ENCODE measurements at regions not wholly inside any gene's neighbourhood (a gene's known extent, or its start where the extent isn't known, plus 50 kb on each side); places are given as distances from the start of the nearest gene placed in this dataset.
"Not testable (repeated sequence)": the region's sequence is repeated elsewhere in the genome, so short reads cannot be mapped to it uniquely, and the experiment has no call there.

- no peak for DNase-seq
Observed at GRCh38 chr2:155651851-155652250, 680.7 kb downstream of the NR4A2 start.

GRCh38 chr2:155645791-155646190 lies 686.7 kb downstream of the NR4A2 start:
- DNase-seq: no peak

GRCh38 chr2:155643056-155643775 lies 689.3 kb downstream of the NR4A2 start:
- no peak for DNase-seq

GRCh38 chr2:155633887-155634570 lies 698.5 kb downstream of the NR4A2 start:
- DNase-seq: no peak

GRCh38 chr2:155633060-155633839 lies 699.3 kb downstream of the NR4A2 start:
- no peak for DNase-seq

GRCh38 chr2:155630760-155631159 lies 701.8 kb downstream of the NR4A2 start:
- DNase-seq: no peak

- no peak for DNase-seq
Observed at GRCh38 chr2:155622443-155622842, 710.1 kb downstream of the NR4A2 start.

GRCh38 chr2:155600914-155601760 lies 731.4 kb downstream of the NR4A2 start:
- DNase-seq: no peak

- no peak for DNase-seq
Observed at GRCh38 chr2:155600296-155600695, 732.2 kb downstream of the NR4A2 start.

- no peak for DNase-seq
Observed at GRCh38 chr2:155599834-155600233, 732.7 kb downstream of the NR4A2 start.

- no peak for DNase-seq
Observed at GRCh38 chr2:155583674-155584195, 748.8 kb downstream of the NR4A2 start.

- DNase-seq: no peak
Observed at GRCh38 chr2:155574941-155575340, 757.6 kb downstream of the NR4A2 start.

GRCh38 chr2:155547571-155547970 lies 785.0 kb downstream of the NR4A2 start:
- DNase-seq: no peak

- DNase-seq: no peak
Observed at GRCh38 chr2:155546721-155547555, 785.6 kb downstream of the NR4A2 start.

- not testable (repeated sequence) for DNase-seq
Observed at GRCh38 chr2:155539028-155539427, 793.5 kb downstream of the NR4A2 start.

- DNase-seq: no peak
Observed at GRCh38 chr2:155528034-155528433, 804.5 kb downstream of the NR4A2 start.

GRCh38 chr2:155525199-155525598 lies 807.3 kb downstream of the NR4A2 start:
- DNase-seq: no peak

- DNase-seq: no peak
Observed at GRCh38 chr2:155519529-155520130, 812.9 kb downstream of the NR4A2 start.

- no peak for DNase-seq
Observed at GRCh38 chr2:155518094-155518493, 814.4 kb downstream of the NR4A2 start.

GRCh38 chr2:155517362-155517761 lies 815.2 kb downstream of the NR4A2 start:
- no peak for DNase-seq

GRCh38 chr2:155513248-155513647 lies 814.8 kb downstream of the KCNJ3 start:
- DNase-seq: no peak
